Spleen (tissue), 7 donors: ENCODE measurements at regions not wholly inside any gene's neighbourhood (a gene's known extent, or its start where the extent isn't known, plus 50 kb on each side); places are given as distances from the start of the nearest gene placed in this dataset.

Source experiments
- POLR2A ChIP-seq, 3 donors: fragments of 450-650 bp; IDR thresholded peaks; one replicate each; pipeline ENCODE4 v1.5.1; 2017; ENCODE audit warnings: antibody characterized with exemption in 3 of 3, mild to moderate bottlenecking in 1 of 3
- TF ChIP-seq, protein P1 (sequence below), 11 experiments: fragments of 200-600 bp in 7 of 11; fragments of 450-650 bp in 4 of 11; sonication (generic) in 4 of 11; IDR thresholded peaks in 8 of 11; conservative IDR thresholded peaks in 3 of 11; 1 replicate in 7 of 11; 2 replicates in 4 of 11; pipeline versions ENCODE4 v1.4.0 to v1.8.0; 2016 to 2021; ENCODE audit warnings: antibody characterized with exemption in 11 of 11, inconsistent platforms in 4 of 11, mild to moderate bottlenecking in 1 of 11
- donor health status: DM: no; HTN: no; CAD: no; lungs with moderate emphysema.
- donor health status: DM: no; HTN: no; CAD: no.
- donor health status: DM: no; HTN: no; CAD: no.

DNA sequence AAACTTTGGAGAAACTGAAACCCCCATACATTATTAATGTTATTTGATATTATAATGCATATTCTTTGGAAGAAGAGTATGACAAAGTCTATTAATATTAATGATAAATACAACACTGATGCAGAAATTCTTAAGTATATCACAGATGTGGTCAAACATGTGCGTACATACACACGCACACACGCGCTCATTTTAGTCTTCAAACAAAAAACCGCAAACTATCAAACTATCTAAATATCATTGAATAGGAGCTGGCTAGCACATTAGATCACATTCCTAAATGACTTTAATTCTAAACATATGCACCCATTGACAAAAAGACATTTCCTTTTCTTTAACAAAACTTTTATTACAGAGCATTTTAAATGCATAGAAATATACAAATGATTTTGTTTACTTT, 872.7 kb downstream of the SLC16A7 start:
- TF ChIP-seq, protein P1, sequence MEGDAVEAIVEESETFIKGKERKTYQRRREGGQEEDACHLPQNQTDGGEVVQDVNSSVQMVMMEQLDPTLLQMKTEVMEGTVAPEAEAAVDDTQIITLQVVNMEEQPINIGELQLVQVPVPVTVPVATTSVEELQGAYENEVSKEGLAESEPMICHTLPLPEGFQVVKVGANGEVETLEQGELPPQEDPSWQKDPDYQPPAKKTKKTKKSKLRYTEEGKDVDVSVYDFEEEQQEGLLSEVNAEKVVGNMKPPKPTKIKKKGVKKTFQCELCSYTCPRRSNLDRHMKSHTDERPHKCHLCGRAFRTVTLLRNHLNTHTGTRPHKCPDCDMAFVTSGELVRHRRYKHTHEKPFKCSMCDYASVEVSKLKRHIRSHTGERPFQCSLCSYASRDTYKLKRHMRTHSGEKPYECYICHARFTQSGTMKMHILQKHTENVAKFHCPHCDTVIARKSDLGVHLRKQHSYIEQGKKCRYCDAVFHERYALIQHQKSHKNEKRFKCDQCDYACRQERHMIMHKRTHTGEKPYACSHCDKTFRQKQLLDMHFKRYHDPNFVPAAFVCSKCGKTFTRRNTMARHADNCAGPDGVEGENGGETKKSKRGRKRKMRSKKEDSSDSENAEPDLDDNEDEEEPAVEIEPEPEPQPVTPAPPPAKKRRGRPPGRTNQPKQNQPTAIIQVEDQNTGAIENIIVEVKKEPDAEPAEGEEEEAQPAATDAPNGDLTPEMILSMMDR (IDR thresholded peaks at IDR 0.05 in 8 of 11, conservative IDR thresholded peaks at IDR 0.05 in 3 of 11): no peak
- no peak for TF ChIP-seq POLR2A (IDR thresholded peaks at IDR 0.05)
